Left ventricle myocardium inferior (tissue), 1 donor: ENCODE measurements at regions not wholly inside any gene's neighbourhood (a gene's known extent, or its start where the extent isn't known, plus 50 kb on each side); places are given as distances from the start of the nearest gene placed in this dataset.

ENCODE experiments used
- DNase-seq: peaks from one replicate; pipeline ENCODE4 v3.0.0-alpha.2; 2020
- H3K27ac ChIP-seq: fragments of 200-600 bp; replicated peaks from 2 replicates; pipeline ENCODE4 v1.8.0; 2021
- H3K27me3 ChIP-seq: fragments of 200-600 bp; 2 replicates; pipeline ENCODE4 v1.8.0; 2021; ENCODE audit warnings: low read depth
- H3K36me3 ChIP-seq: fragments of 200-600 bp; 2 replicates; pipeline ENCODE4 v1.8.0; 2021
- H3K4me1 ChIP-seq: fragments of 200-600 bp; 2 replicates; pipeline ENCODE4 v1.8.0; 2021
- H3K4me3 ChIP-seq: fragments of 200-600 bp; 2 replicates; pipeline ENCODE4 v1.8.0; 2021; ENCODE audit warnings: mild to moderate bottlenecking, moderate library complexity
- H3K9me3 ChIP-seq: fragments of 200-600 bp; replicated peaks from 2 replicates; pipeline ENCODE4 v1.8.0; 2021
- intact Hi-C: fragments of 100-400 bp; cut with micrococcal nuclease; formaldehyde crosslinking; loops from one replicate; pipeline ENCODE4 v1.11.0; 2022
- TF ChIP-seq, protein P1 (sequence below): fragments of 200-600 bp; IDR thresholded peaks from 2 replicates; pipeline ENCODE4 v1.8.0; 2021; ENCODE audit warnings: antibody characterized with exemption, mild to moderate bottlenecking, borderline replicate concordance
- donor health status: DM: no; HTN: yes; CAD: no; lungs with severe emphysema.

DNA sequence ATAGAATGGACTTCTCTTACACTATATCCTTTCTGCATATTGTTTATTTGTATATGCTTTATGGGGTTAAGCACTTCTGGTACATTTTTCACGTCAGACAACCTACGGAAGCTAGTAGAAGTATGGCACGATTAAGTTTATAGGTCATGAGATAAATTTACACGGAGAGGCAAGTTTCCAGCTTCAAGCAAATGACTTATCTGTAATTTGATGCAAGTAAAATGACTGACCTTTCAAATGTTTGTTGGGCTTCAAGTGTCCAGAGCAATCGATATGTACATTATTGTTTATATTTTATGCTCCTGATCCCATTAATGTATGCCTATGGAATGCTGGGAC, 97.5 kb upstream of the EFEMP1 start:
- no peak for DNase-seq
- no peaks in the 10 kb centered on the region for H3K4me1 ChIP-seq
- TF ChIP-seq, protein P1, sequence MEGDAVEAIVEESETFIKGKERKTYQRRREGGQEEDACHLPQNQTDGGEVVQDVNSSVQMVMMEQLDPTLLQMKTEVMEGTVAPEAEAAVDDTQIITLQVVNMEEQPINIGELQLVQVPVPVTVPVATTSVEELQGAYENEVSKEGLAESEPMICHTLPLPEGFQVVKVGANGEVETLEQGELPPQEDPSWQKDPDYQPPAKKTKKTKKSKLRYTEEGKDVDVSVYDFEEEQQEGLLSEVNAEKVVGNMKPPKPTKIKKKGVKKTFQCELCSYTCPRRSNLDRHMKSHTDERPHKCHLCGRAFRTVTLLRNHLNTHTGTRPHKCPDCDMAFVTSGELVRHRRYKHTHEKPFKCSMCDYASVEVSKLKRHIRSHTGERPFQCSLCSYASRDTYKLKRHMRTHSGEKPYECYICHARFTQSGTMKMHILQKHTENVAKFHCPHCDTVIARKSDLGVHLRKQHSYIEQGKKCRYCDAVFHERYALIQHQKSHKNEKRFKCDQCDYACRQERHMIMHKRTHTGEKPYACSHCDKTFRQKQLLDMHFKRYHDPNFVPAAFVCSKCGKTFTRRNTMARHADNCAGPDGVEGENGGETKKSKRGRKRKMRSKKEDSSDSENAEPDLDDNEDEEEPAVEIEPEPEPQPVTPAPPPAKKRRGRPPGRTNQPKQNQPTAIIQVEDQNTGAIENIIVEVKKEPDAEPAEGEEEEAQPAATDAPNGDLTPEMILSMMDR, result no peak
- no peaks in the 10 kb centered on the region for H3K9me3 ChIP-seq
- H3K27me3 ChIP-seq, result peaks cover 8% of the 10 kb centered on the region
- no peaks in the 10 kb centered on the region for H3K36me3 ChIP-seq
- no peak overlapping the region for H3K4me3 ChIP-seq
- no peak overlapping the region for H3K27ac ChIP-seq
- intact Hi-C loops, result no loop called here

DNA sequence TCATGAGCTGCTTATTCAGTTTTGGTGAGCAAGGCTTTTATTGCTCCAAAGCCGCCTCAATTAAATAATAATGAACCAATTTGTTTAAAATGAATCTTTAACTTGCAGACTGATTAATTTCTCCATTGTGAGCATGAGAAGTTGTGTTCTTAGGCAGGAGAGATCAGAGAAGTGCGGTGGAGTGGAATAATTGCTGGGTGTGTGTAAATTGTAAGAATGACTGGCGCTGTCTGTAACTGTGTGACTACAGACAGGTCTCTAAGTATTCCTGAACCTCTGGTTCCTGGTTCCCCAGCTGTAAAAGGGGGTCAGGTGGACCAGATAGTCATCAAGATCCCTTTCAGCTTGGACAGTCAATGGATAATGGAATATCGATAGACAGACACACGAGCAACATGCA, 98.0 kb upstream of the EFEMP1 start:
- H3K27me3 ChIP-seq, result peaks cover 8% of the 10 kb centered on the region
- no peak for DNase-seq
- H3K4me3 ChIP-seq, result no peak overlapping the region
- H3K9me3 ChIP-seq, result no peaks in the 10 kb centered on the region
- no peak overlapping the region for H3K27ac ChIP-seq
- no peaks in the 10 kb centered on the region for H3K4me1 ChIP-seq
- intact Hi-C loops, result no loop called here
- no peaks in the 10 kb centered on the region for H3K36me3 ChIP-seq
- TF ChIP-seq, protein P1, result no peak

DNA sequence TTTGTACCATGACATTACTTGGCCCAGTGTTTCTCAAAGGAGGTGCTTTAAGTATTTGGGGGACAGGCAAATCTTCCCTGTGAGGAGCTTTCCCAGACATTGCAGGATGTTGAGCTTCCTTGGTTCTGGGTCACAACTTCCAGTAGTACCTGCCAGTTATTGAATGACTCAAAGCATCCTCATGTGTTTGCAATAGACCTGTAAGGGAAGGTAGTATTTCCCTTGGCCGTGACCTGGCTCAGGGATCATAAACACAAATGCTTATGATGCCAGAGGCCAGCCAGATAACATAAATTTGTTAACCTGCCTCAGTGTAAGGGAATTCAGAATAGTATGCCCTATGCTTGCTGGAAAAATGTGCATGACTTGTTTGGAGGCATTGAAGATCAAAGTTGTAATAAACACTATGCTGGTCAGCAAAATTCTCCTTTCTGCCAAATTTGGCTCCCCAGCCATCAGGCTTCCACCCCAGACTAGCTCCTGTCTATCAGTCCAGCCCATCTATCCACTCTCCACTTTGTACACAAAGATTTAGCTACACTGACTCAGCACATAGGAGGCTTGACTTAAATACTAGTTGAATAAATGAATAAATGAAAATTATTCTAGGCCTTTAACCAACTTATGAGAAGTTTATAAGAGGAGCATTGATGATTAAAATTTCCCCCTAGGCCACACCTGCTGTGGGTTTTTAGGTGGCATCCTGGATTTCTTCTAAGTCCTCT, 102.0 kb upstream of the EFEMP1 start:
- no peak for DNase-seq
- Histone ChIP-seq H3K9me3 (no peaks in the 10 kb centered on the region), H3K36me3 (no peaks in the 10 kb centered on the region), H3K4me1 (no peaks in the 10 kb centered on the region), H3K27ac (no peak overlapping the region), H3K27me3 (no peaks in the 10 kb centered on the region), H3K4me3 (no peak overlapping the region)
- intact Hi-C loops, result no loop called here
- TF ChIP-seq, protein P1, result no peak

DNA sequence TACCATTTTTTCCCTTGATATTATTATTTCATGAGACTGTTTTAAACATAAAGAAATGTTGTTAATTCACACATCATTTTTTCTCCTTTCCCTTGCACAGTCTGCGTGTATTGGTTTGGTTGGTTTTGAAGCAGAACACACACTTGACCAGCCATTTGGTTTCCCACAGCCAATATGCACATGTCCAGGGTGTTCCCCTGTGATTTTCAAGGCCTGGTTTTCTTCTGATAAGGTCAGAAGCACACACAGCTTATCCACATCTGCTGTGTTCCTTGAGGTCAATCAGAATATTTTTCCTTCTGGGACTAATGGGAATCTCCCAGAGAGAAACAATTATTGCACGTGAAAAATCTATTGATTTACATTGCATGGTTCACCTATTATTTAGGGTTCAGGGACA, 103.2 kb upstream of the EFEMP1 start:
- Histone ChIP-seq H3K27ac (no peak overlapping the region), H3K9me3 (no peaks in the 10 kb centered on the region), H3K36me3 (no peaks in the 10 kb centered on the region), H3K4me1 (no peaks in the 10 kb centered on the region), H3K4me3 (no peak overlapping the region), H3K27me3 (no peaks in the 10 kb centered on the region)
- DNase-seq, result no peak
- intact Hi-C loops, result no loop called here
- TF ChIP-seq, protein P1, result no peak

DNA sequence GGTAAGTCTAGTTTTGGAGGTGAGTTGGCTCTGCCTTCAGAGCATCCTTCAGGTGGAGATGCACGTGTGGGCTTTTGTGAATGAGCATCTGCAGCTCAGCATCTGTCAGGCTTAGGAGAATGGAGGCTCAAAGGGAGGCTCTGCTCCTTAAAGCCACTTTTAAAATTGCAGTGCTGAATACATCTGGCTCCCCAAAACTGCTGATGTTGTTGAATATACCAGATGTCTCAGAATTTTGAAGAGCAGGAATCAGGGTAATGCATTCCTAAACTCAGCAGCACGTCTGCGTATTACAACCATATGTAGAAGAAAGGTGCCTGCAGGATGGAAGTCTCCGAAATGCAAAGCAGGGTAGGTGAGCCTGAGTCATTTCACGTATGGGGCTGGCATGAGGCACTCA, 106.5 kb upstream of the EFEMP1 start:
- TF ChIP-seq, protein P1, result no peak
- no peak overlapping the region for H3K4me3 ChIP-seq

DNA sequence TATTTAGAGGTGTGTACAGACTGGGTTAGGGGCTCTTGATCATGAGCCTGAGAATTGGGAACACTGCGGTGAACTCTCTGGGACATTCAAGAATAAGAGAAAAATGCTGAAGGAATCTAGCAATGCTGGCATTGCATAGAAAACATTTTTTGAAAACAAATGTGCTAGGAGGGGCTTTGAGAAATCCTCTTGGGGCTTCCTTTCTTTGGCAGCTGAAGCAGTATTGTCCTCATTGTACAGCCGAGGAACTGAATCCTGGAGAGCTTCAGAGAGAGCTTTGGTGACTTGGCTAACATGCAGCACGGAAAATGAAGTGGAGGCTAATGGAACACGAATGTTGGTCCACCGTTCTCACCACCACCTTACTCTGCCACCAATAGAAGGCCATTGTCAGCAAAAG, 107.3 kb upstream of the EFEMP1 start:
- Histone ChIP-seq H3K27ac (no peak overlapping the region), H3K36me3 (no peaks in the 10 kb centered on the region), H3K4me1 (no peaks in the 10 kb centered on the region), H3K27me3 (no peaks in the 10 kb centered on the region), H3K4me3 (no peak overlapping the region), H3K9me3 (no peaks in the 10 kb centered on the region)
- TF ChIP-seq, protein P1, result no peak
- intact Hi-C loops, result no loop called here
- DNase-seq, result no peak

More for the DNA sequence above, 106.5 kb upstream of the EFEMP1 start:
- Histone ChIP-seq H3K27ac (no peak overlapping the region), H3K4me1 (no peaks in the 10 kb centered on the region), H3K27me3 (no peaks in the 10 kb centered on the region), H3K9me3 (no peaks in the 10 kb centered on the region), H3K36me3 (no peaks in the 10 kb centered on the region)
- intact Hi-C loops, result no loop called here
- no peak for DNase-seq
